ENCODE measurements at regions not wholly inside any gene's neighbourhood (a gene's known extent, or its start where the extent isn't known, plus 50 kb on each side); places are given as distances from the start of the nearest gene placed in this dataset.
"Not testable (repeated sequence)": the region's sequence is repeated elsewhere in the genome, so short reads cannot be mapped to it uniquely, and the experiment has no call there.

DNA sequence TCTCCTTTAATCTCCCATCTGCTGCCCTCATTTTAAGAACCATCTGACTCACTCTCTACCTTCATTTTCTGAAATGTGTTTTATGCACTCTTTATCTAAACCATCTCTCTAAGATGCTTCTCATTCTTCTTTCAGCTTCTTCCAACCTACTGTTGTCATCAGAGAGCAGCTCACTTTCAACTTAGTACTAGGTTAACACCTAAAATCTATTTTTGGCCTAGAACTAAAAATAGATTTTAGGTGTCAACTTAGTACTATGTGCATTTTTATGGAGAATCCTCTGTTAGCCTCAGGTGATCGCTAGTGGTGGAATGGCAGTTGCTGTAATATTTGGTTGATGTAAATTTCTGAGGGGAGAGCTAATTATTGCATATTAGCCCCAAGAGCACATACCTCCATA is 277.1 kb downstream of the KCNJ2 start:
- no peaks in the 10 kb centered on the region for H3K4me1 ChIP-seq (ENCODE audit: insufficient read depth, low read length, poor library complexity, severe bottlenecking)
- H3K27ac ChIP-seq (ENCODE audit: low read depth, low read length, poor library complexity, severe bottlenecking), result no peak overlapping the region
- H3K4me3 ChIP-seq (ENCODE audit: low read depth, low read length, poor library complexity, severe bottlenecking), result no peak overlapping the region
- ChIA-PET CTCF (no interaction called here), POLR2A (ENCODE audit: low non-redundant PET) (no interaction called here)
- no peaks in the 10 kb centered on the region for H3K9me3 ChIP-seq (ENCODE audit: low read depth, low read length, poor library complexity, severe bottlenecking)
- no peaks in the 10 kb centered on the region for H3K27me3 ChIP-seq (replicated peaks; ENCODE audit: insufficient read depth, low read depth, low read length, poor library complexity)
- intact Hi-C loops (cut with micrococcal nuclease; ENCODE audit: unreplicated experiment), result no loop called here
- TF ChIP-seq, protein P1, sequence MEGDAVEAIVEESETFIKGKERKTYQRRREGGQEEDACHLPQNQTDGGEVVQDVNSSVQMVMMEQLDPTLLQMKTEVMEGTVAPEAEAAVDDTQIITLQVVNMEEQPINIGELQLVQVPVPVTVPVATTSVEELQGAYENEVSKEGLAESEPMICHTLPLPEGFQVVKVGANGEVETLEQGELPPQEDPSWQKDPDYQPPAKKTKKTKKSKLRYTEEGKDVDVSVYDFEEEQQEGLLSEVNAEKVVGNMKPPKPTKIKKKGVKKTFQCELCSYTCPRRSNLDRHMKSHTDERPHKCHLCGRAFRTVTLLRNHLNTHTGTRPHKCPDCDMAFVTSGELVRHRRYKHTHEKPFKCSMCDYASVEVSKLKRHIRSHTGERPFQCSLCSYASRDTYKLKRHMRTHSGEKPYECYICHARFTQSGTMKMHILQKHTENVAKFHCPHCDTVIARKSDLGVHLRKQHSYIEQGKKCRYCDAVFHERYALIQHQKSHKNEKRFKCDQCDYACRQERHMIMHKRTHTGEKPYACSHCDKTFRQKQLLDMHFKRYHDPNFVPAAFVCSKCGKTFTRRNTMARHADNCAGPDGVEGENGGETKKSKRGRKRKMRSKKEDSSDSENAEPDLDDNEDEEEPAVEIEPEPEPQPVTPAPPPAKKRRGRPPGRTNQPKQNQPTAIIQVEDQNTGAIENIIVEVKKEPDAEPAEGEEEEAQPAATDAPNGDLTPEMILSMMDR (conservative IDR thresholded peaks at IDR 0.05; ENCODE audit: low read depth, low read length), result no peak
- TF ChIP-seq EZH2 (IDR thresholded peaks at IDR 0.05; ENCODE audit: borderline replicate concordance, low read depth, low read length, poor library complexity, severe bottlenecking), result no peak
- H3K36me3 ChIP-seq (ENCODE audit: insufficient read depth, low read length, poor library complexity, severe bottlenecking), result no peaks in the 10 kb centered on the region
- no peak for DNase-seq (ENCODE audit: low spot score)
- BruUV-seq (replicated peaks), result no TSS peak

DNA sequence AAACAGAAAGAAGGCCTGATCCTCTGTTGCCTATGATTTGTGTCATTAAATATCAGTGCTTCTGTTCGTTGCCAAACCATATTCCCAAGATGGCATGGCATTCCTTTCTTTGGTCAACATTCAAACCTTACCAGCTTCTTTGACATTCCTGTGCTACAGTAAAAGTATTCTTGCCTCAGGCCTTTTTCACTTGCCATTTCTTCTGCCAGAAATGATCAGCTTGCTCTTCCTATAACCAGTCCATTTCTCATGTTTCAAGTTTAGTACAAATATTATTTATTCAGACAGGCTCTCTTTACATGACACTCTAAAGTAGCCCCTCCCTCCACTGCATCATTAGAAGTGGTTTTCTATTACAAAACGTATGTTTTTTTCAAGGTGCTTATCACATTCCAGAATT is 278.3 kb downstream of the KCNJ2 start:
- intact Hi-C loops (cut with micrococcal nuclease; ENCODE audit: unreplicated experiment), result no loop called here
- TF ChIP-seq, protein P1 (conservative IDR thresholded peaks at IDR 0.05; ENCODE audit: low read depth, low read length), result no peak
- no peak for TF ChIP-seq EZH2 (IDR thresholded peaks at IDR 0.05; ENCODE audit: borderline replicate concordance, low read depth, low read length, poor library complexity, severe bottlenecking)
- CTCF ChIA-PET, result no interaction called here
- H3K4me3 ChIP-seq (ENCODE audit: low read depth, low read length, poor library complexity, severe bottlenecking), result no peak overlapping the region
- DNase-seq (ENCODE audit: low spot score), result no peak
- H3K36me3 ChIP-seq (ENCODE audit: insufficient read depth, low read length, poor library complexity, severe bottlenecking), result no peaks in the 10 kb centered on the region
- no peaks in the 10 kb centered on the region for H3K27me3 ChIP-seq (replicated peaks; ENCODE audit: insufficient read depth, low read depth, low read length, poor library complexity)
- no peaks in the 10 kb centered on the region for H3K4me1 ChIP-seq (ENCODE audit: insufficient read depth, low read length, poor library complexity, severe bottlenecking)
- H3K9me3 ChIP-seq (ENCODE audit: low read depth, low read length, poor library complexity, severe bottlenecking), result no peaks in the 10 kb centered on the region
- no peak overlapping the region for H3K27ac ChIP-seq (ENCODE audit: low read depth, low read length, poor library complexity, severe bottlenecking)
- no TSS peak for BruUV-seq (replicated peaks)
- POLR2A ChIA-PET (ENCODE audit: low non-redundant PET), result interaction anchor here (0.6 kb wide), 1 partner anchor 198 kb away, joined by 7 read pairs; no protein-coding TSS in a partner anchor

DNA sequence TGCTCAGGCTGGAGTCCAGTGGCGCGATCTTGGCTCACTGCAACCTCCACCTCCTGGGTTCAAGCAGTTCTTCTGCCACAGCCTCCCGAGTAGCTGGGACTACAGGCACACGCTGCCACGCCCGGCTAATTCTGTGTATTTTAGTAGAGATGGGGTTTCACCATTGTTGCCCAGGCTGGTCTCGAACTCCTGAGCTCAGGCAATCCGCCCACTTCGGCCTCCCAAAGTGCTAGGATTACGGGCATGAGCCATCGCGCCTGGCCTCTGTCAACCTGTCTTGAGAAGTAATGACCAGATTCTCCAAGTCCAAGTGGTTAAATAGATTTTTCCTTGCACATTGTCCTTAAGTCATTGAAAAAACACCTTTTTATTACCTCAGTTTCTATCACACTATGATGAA is 283.7 kb downstream of the KCNJ2 start:
- H3K27me3 ChIP-seq (replicated peaks; ENCODE audit: insufficient read depth, low read depth, low read length, poor library complexity); DNase-seq (ENCODE audit: low spot score); POLR2A ChIA-PET (ENCODE audit: low non-redundant PET); BruUV-seq (replicated peaks); H3K4me3 ChIP-seq (ENCODE audit: low read depth, low read length, poor library complexity, severe bottlenecking); CTCF ChIA-PET; intact Hi-C loops (cut with micrococcal nuclease; ENCODE audit: unreplicated experiment); H3K4me1 ChIP-seq (ENCODE audit: insufficient read depth, low read length, poor library complexity, severe bottlenecking); H3K9me3 ChIP-seq (ENCODE audit: low read depth, low read length, poor library complexity, severe bottlenecking); H3K36me3 ChIP-seq (ENCODE audit: insufficient read depth, low read length, poor library complexity, severe bottlenecking); H3K27ac ChIP-seq (ENCODE audit: low read depth, low read length, poor library complexity, severe bottlenecking): not testable (repeated sequence)

DNA sequence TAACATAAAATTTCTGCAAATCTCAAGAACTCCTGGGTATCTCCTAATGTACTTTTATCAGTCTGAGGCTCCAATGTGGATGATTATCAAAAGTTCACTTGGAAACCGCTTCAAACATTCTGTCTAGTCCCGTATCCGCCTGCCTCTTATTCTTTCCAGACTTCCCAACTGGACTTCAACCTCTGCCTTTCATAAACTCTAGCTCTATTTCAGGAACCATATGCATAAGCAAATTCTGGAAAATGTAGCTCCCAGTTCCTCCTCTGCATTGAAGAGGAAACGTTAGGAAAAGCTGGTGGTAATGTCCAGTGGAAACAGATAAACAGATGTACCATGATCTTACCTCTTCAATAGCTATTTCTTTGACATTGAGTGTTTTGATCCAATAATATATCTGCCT is 285.0 kb downstream of the KCNJ2 start:
- POLR2A ChIA-PET (ENCODE audit: low non-redundant PET), result no interaction called here
- Histone ChIP-seq H3K36me3 (ENCODE audit: insufficient read depth, low read length, poor library complexity, severe bottlenecking) (no peaks in the 10 kb centered on the region), H3K27ac (ENCODE audit: low read depth, low read length, poor library complexity, severe bottlenecking) (no peak overlapping the region), H3K27me3 (replicated peaks; ENCODE audit: insufficient read depth, low read depth, low read length, poor library complexity) (no peaks in the 10 kb centered on the region), H3K4me1 (ENCODE audit: insufficient read depth, low read length, poor library complexity, severe bottlenecking) (no peaks in the 10 kb centered on the region), H3K9me3 (ENCODE audit: low read depth, low read length, poor library complexity, severe bottlenecking) (no peaks in the 10 kb centered on the region), H3K4me3 (ENCODE audit: low read depth, low read length, poor library complexity, severe bottlenecking) (no peak overlapping the region)
- no TSS peak for BruUV-seq (replicated peaks)
- no peak for TF ChIP-seq EZH2 (IDR thresholded peaks at IDR 0.05; ENCODE audit: borderline replicate concordance, low read depth, low read length, poor library complexity, severe bottlenecking)
- TF ChIP-seq, protein P1 (conservative IDR thresholded peaks at IDR 0.05; ENCODE audit: low read depth, low read length), result no peak
- CTCF ChIA-PET, result interaction anchor here (0.7 kb wide), 1 partner anchor 161 kb away, joined by 8 read pairs; no protein-coding TSS in a partner anchor
- intact Hi-C loops (cut with micrococcal nuclease; ENCODE audit: unreplicated experiment), result no loop called here
- DNase-seq (ENCODE audit: low spot score), result no peak
